Hematopoietic multipotent progenitor cell treated with erythropoietin and hydrocortisone succinate and interleukin-3 and kit ligand, for 6 days (in vitro differentiated cells): ENCODE measurements at regions not wholly inside any gene's neighbourhood (a gene's known extent, or its start where the extent isn't known, plus 50 kb on each side); places are given as distances from the start of the nearest gene placed in this dataset.
A peak's percentile ranks its signal among the peaks of the same experiment; 100 is the strongest.

ENCODE experiments used
- DNase-seq: peaks from one replicate; pipeline ENCODE4 v3.0.0-alpha.2; 2015

DNA sequence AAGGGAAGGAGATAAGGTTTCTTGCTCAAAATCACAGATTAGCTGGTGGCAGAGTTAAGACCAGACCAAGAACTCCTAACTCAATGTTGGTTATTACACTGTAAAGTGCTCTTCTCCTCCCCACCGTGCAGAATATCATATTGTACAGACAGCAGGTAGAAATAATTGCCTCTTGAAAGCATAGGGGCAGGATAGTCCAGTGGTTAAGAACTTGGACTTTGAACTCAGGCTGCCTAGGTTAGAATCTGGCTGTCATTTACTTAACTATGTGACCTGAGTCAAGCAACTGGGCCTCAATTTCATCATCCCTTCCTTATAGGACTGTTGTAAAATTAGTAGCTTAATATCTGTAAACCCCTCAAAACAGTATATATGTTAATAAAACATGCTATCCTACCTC, 114.9 kb upstream of the HIVEP3 start:
- no peak for DNase-seq

DNA sequence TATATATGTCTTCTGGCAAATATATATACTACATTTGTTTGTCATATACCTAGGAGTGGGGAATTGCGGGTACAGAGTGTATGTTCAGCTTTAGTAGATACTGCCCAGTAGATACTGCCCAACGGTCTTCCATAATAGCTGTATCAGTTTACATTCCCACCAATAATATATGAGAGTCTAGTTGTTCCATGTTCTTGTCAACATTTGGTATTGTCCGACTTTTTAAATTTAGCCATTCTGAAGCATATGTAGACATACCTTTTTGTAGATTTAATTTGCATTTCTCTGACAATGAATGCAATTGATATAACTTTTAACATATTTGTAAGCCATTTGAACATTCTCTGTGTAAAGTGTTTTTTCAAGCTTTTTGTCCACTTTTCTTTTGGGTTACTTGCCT, 99.0 kb upstream of the HIVEP3 start:
- no peak for DNase-seq

DNA sequence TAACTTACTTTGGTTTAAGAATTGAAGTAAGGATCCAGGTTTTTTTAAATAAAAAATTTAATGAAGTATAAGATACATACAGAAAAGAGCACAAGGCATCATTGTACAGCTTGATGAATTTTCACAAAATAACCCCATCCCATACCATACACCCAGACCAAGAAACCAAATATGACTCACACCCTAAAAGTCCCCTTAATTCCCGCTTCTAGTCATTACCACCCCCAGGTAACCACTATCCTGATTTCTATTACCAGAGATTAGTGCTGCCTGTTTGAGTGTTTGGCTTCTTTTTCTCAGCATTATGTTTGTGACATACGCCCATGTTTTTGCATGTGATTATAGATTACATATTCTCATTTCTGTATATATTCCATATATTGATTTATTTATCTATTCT, 98.5 kb upstream of the HIVEP3 start:
- DNase-seq = no peak

DNA sequence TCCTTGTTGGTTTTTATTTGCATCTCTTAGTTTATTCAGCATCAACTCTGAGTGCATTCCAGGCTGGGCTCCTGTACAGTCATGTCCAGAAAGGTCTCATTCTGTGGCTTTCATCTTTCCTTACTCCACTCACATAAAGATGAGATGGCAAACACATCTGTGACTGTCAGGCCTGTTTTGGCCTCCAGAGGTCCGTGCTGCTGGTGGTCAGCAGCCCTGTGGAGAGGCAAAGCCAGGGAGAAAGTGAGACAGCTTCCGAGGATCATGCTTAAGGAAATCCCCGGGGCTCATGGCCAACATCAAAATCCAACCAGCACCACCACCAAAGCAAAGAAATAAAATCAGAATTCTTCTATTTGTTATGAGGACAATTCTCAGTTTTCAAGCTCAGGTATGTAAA, 96.1 kb upstream of the HIVEP3 start:
- DNase-seq = no peak

DNA sequence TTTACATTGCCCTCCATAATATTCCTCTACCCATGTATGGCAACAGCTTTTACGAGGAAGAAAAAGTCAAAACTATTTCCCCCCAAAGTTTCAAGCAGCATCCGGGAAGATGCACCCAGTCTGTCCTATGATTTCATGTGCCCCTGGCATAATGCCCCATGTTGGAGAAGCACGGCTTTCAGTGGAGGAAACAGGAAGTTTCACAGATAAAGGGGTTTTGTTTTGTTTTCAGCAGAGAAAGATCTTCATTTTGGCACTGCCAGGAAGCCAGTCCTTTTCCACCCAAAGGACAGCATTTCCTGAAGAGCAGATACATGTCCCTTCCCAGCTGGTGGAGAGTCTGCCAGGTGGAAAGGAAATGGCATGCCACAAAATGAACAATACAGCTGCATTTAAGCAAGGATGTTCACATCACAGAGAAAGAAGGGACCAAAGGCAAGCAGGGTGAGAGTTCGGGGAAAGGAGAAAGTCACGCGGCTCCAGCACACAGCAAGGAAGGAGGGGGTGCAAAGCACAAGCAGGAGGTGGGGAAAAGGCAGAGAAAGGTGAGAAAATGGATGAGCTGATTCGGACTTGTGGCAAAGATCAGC, 95.3 kb upstream of the HIVEP3 start:
- DNase-seq = no peak

DNA sequence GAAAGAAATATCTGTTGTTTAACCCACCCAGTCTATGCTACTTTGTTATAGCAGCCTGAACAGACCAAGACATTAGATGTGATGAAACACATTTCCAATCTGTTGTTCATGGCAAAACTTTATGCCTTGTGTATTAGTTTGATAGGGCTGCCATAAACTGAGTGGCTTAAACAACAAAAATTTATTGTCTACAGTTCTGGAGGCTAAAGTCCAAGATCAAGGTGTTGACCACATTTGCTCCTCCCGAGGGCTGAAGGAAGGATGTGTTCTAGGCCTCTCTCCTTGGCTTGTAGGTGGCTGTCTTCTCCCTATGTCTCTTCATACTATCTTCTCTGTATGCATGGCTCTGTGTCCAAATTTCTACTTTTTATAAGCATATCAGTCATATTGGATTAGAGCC, 94.1 kb upstream of the HIVEP3 start:
- DNase-seq = no peak

DNA sequence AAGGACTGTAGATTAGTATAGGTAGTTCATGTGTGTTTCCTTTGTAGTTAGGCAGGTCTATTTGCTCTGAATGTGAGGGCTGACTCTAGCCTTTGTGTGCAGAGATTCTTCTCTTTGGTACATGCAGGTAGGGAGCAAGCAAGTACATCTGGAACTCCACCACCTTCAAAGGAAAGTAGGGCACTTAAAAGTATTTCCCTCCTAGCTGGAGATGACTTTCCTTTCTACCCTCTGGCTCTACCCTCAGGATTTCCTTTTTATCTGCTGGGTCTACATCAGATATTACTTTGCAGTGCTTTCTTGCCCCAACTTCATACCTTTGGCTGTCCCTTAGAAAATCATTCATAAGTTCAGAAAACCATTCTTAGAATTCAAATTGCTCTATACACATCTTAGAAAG, 91.7 kb upstream of the HIVEP3 start:
- DNase-seq = no peak

DNA sequence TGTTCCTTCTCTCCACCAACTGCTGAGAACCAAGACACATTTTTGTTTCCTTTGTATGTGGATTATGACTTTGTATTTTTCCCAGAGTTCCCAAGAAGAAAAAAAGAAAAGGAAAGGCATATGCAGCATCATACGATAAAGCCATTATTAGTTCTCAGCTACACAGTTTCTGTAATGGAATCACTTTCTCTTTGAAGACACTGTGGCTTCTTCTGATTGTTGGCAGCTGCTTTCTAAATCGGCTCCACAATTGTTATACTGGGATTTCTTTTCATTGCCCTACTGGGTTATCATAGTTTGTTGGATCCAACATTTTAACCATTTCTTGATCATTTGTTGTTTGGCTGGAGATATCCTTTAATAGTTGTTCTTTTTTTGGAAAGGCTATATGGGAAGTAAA, 89.5 kb upstream of the HIVEP3 start:
- no peak for DNase-seq

DNA sequence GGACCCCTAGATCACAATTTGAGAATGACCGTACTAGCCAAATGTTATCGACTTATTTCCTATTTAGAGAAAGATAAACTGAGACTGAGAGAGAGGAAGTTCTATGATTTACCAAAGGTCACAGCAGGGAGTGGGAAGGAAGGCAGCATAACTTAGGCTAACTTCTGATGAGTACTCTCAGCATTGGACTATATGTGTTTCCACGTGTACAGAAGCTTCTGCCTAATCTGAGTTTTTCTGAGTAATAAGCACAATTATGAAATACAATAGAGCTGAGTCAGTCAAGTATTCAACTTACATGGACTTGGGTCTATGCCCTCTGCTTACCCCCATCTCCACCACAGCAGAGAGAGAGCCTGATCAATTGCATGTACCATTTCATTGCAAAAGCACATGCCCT, 88.1 kb upstream of the HIVEP3 start:
- no peak for DNase-seq

DNA sequence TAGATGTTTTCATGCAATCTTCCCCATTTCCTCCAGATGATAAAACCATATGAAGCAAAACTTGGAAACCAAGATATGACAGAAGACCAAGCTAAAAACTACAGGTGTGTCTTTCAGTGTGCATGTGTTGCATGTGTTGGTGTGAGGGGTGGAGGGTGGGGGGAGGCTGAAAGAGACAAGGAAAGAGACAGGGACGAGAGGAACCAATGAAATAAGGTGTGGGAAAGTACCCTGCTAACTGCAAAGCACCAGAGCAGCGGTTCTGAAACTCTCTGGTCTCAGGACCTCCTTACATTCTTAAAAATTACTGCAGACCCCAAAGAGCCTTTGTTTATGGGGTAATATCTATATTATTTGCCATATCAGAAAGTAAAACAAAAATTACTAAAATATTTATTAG, 87.4 kb upstream of the HIVEP3 start:
- DNase-seq = no peak

DNA sequence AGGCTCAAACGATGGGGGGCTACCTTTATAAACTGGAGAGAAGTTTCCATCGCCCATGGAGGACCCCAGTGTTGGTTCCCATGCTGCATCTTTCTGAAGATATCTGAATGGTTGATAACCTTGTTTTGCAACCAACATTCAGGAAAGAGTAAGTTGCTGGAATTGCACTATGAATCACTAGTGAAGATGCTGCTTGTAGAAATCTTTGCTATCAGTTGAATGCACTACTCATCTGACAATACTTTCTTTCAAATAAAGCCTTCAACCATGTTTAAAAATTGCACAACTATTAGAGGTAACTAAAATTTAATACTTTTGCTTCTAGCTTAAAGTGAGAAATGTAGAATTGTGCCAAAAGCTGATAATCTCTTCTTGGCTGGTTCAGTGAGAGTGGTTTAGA, 86.8 kb upstream of the HIVEP3 start:
- no peak for DNase-seq

DNA sequence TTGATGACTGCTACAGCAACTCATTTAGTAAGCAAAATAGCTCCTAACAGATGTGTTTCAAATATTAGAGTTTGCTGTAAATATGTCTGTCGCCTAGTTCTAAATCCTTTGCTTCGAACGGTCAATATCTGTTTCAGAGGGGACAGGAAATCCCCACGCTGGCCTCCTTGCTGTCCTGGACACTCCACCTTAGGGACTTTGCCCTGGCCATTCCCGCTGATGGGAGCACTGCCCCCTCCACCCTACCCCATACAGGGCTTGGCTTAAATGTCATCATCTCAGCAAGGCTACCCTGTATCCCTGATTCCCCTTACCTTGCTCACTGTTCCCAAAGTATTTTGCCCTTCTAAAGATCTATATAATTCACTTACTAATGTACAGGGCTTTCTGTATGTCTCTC, 86.1 kb upstream of the HIVEP3 start:
- no peak for DNase-seq

DNA sequence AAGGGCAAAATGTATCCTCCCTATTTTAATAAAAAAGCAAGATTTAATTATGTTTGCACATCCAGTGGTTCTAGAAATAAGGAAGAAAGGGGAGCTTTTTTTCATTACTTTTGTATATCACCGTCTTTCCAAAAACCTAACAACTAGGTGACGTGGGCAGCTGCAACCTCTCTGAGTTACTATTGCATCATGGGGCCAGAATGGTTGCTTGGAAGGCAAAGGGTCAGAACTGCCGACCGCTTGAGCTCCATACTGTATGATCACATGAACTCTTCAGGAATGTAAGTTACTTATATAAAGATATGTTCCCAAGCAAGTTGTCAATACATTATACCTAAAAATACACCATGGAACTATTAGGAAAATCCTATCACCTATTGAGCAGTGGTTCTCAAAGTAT, 85.6 kb upstream of the HIVEP3 start:
- no peak for DNase-seq

DNA sequence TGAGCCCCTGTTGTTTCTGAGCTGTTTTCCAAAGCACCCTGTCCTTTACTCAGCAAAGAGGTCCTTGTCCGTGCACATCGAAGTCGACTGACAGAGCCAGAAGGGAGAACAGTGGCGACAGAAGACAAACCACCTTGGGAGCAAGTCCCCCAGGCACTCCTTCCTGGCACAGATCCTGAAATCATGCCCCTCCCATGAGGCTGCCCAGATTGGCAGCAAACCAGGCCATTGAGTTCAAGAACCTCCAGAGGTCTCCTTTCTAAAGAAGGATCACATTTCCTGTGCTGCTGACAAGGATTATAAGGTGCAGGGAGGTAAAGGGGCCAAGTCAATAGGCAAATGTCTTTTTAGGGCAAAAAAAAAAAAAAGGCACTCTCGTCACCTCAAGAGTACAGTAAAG, 84.7 kb upstream of the HIVEP3 start:
- no peak for DNase-seq

DNA sequence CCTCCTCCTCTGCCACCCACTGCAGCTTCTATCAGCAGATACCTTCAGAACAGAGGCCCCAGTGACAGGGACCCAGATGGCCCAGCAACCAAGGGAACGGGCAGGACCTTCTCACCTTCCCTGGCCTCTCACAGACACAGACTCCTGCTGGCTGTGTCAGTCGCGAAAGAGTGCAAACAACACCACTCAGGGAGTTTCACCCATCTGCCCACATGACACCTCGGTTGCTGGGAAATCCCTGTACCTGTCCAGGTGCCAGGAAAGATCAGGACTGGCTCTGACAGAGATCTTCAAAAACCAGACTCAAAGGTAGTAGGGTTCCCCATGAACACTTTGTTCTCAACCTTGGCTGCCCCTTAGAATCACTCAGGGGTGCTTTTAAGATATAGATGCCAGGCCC, 83.5 kb upstream of the HIVEP3 start:
- no peak for DNase-seq

DNA sequence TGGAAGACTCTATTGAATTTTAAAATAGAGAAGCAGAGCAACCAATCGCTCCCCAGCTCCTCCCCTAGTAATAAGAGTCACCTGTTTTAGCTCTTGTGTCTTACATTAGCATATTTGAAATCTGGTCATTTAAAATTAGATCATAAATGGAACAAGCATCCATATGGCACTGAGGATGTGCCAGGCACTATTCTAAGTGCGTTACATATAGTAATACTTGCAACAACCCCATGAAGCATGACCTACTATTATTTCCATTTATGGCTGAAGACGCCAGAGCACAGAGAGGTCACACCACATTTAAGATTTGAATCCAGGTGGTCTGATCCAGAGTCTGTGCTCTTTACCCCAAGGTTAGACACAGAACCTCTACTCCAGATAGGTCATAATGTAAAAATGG, 82.0 kb upstream of the HIVEP3 start:
- DNase-seq = no peak

DNA sequence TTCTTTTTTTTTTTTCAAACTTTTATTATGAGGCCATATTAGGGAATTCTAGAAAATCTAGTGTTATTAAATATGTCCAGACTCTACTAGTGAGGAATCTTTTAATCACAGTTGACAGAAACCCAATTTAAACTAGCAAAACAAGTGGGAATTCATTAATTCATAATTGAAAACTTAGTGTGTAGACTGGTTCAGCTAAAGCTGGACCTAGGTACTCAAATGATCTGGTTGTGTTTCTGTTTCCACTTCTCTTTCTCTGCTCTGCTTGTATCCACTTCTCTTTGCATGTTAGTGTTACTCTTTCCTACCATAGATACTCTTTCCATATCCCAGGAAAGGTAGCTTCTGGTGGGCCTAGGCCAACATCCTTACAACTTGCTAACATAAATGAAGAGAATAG, 81.2 kb upstream of the HIVEP3 start:
- no peak for DNase-seq

DNA sequence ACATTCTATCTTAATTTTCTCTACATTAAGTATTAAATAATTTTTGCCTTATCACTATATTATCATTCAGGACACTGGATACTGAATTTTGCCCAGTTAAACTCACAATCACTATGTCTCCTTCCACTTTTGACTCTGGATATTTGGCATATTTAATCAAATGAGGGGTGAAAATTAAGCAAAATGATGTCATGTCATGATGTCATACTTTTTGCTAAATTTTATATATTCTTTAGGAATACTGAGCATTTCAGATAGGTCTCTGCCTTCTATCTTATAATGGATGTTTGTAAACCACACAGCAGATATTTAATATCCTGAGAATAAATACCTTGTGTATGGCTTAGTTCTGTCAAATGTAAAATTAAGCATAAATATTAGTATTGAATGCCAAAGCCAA, 79.5 kb upstream of the HIVEP3 start:
- no peak for DNase-seq

DNA sequence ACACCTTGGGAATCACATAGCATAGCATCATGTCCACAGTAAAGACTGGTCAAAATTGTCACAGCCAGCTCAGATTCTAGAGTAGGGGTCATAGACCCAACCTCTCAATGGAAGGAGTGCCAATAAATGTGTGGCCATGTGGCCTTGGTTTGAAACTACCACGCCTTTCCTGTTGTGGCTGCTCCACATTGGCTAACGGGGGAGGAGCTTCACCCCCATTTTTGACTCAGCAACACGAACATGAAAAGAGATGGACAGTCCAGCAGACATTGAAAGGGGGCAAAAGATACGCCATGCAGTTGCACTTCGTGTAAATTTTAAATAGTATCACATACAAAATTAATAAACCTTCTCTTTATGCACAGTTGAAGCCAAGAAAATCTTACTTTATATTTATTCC, 78.4 kb upstream of the HIVEP3 start:
- no peak for DNase-seq

DNA sequence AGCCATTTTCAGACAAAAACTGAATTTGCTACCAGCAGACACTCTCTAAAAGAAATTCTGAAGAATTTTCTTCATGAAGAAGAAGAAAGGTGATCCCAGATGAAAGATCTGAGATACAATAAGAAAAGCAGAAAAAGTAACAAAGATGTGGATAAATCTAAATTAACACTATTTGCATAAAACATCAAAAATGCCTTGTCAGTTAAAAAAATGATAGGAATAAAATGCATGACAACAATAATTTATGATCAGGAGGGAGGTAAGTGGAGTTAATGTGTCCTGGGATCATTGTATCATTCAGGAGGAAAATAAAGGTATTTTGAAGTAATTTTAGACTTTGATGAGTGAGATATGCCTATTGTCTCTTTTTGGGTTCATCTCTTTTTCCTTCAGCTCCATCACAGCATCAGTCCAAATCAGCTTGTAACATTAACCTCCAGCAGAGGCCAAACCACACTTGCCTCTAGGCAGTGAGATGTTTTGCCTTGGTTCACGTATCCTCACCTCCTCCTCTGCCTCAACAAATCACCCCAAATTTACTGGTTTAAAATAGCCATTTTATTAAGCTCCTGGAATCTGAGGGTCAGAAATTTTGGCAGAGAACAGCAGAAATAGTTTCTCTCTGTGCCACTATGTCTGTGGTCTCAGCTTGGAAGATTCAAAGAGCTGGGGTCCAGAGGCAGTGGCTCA, 76.9 kb upstream of the HIVEP3 start:
- DNase-seq = no peak

DNA sequence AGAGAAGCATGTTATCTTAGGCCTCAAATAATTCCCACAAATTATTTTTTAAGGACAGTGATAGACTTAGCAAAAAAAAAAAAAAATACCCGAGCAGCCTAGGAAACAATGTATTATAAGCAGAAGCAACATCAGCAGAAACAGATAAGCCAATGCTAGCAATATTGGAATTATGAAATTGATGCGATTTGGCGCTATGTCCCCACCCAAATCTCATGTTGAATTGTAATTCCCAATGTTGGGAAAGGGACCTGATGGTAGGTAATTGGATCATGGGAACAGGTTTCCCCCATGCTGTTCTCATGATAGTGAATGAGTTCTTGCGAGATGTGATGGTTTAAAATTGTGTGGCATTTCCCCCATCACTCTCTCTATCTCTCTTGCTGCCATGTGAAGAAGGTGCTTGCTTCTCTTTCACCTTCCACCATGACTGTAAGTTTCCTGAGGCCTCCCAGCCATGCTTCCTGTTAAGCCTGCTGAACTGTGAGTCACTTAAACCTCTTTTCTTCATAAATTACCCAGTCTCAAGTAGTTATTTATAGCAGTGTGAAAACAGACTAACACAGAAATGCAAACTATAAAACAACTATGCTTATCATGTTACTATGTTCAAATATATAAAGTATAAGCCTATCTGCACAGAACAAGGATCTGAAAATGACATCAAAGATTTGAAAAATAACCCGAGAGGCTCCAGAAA, 75.6 kb upstream of the HIVEP3 start:
- no peak for DNase-seq

DNA sequence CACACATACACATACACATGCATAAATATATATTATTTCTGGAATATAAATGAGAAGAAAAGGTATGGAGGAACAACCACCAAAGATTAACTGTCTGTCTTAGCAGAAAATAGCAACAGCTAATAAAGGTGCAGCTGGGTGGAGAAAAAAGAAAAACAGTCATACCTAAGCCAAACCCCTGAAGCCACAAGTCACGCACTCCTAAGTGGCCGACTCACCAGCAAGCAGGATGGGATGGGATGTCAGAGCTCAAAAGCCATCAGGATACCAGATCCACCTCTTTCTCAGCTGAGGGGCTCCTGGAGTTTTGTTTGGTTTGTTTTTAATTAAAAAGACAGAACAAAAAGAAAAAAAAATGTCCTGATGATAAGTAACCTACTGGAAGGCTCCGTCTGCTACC, 64.7 kb upstream of the HIVEP3 start:
- DNase-seq = no peak

DNA sequence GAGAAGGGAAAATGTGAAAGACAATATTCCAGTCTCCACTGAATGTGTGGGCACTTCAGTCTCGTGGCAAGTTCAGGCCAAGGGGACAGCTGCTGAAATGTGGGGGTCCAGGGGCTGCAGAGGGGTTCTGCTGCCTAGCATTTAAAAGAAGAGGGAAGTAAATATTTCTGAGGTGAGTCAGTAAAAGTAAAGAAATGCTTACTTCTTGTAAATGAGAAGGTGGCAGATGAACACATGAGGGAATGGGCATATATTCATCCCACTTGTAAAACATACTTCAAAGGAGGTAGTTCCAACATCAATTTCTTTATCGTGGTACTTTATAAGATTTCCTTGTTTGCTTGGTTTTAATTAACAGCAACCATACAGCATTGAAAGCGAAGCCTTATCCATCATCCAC, 63.1 kb upstream of the HIVEP3 start:
- DNase-seq = no peak

DNA sequence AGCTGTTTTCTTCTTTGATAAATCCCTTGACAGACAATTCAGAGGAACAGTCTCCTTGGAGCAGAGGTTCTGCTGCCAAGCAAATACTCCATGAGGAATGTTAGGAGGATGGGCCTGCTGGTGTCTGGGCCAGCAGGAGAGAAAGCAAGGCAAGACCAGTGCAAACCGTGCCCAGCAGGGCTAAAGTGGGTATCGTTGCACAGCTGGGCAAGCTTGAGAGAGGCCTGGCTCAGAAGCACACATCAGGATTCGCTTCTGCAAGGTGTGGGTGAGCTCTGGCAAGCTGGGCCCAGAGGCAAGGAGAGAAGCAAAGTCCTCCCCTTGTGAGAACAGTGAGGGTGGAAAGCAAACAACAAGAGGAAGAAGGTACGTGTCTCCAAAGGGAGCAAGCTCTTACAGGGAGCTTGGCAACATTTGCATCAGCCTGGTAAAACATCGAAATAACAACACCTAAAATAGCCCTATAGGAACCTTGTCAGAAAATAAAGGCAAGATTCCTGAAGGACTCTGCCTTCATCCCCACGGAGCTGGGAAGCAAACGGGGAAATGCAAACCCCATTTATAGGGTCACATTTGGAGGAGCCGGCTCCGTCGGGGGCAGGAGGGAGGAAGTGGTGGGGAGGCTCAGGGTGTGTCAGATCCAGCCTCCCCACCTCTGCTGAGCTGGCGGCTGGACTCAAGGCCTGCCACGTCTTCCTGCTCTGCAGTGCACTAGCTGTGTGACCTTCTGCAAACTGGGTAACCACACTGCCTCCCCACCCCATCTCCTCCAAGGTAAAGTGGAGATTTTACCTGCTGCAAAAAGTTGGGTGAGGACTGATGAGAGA, 62.3 kb upstream of the HIVEP3 start:
- DNase-seq = peak; percentile 3
